ENCODE measurements at regions not wholly inside any gene's neighbourhood (a gene's known extent, or its start where the extent isn't known, plus 50 kb on each side); places are given as distances from the start of the nearest gene placed in this dataset.

- H3K27ac ChIP-seq (ENCODE audit: low read depth in 2 of 2, low read length in 1 of 2): no peak overlapping the region
- no peaks in the 10 kb centered on the region for H3K36me3 ChIP-seq (replicated peaks in 1 of 2; ENCODE audit: control insufficient read depth in 1 of 2, insufficient read depth in 2 of 2, low read length in 1 of 2)
- peaks cover 3% of the 10 kb centered on the region for H3F3A ChIP-seq (replicated peaks; ENCODE audit: insufficient read depth)
- TF ChIP-seq FOSL2 (IDR thresholded peaks at IDR 0.05; ENCODE audit: borderline replicate concordance, low read depth) (no peak), FOXJ3 (CRISPR knock-in tag; IDR thresholded peaks at IDR 0.05) (no peak), TEAD4 (IDR thresholded peaks at IDR 0.05; ENCODE audit: borderline replicate concordance, insufficient read depth) (no peak), ELF1 (IDR thresholded peaks at IDR 0.05) (no peak), EZH2phosphoT487 (IDR thresholded peaks at IDR 0.05; ENCODE audit: borderline replicate concordance, low read depth) (no peak), JUND (IDR thresholded peaks at IDR 0.05) (no peak), MXI1 (IDR thresholded peaks at IDR 0.05; ENCODE audit: low read depth, low read length) (no peak), USF1 (IDR thresholded peaks at IDR 0.05; ENCODE audit: borderline replicate concordance, low read depth) (no peak), NRF1 (IDR thresholded peaks at IDR 0.05; ENCODE audit: low read depth, low read length) (no peak), NFIC (IDR thresholded peaks at IDR 0.05; ENCODE audit: borderline replicate concordance) (no peak), POLR2AphosphoS5 (IDR thresholded peaks at IDR 0.05; ENCODE audit: low read depth, low read length) (no peak), TCF12 (IDR thresholded peaks at IDR 0.05) (no peak), RCOR1 (IDR thresholded peaks at IDR 0.05; ENCODE audit: low read length) (no peak), EP300 (IDR thresholded peaks at IDR 0.05; ENCODE audit: borderline replicate concordance in 1 of 2, low read depth in 1 of 2, low read length in 1 of 2) (no peak), CHD2 (IDR thresholded peaks at IDR 0.05; ENCODE audit: low read length, partially characterized antibody) (no peak), SIN3A (IDR thresholded peaks at IDR 0.05; ENCODE audit: borderline replicate concordance, low read depth, low read length) (no peak), USF2 (IDR thresholded peaks at IDR 0.05; ENCODE audit: borderline replicate concordance, low read depth, low read length) (no peak), RXRA (IDR thresholded peaks at IDR 0.05; ENCODE audit: borderline replicate concordance, low read depth) (no peak), PBX3 (IDR thresholded peaks at IDR 0.05) (no peak)
- H3K79me2 ChIP-seq (ENCODE audit: insufficient read depth): no peaks in the 10 kb centered on the region
- WGBS (ENCODE audit: low lambda C conversion rate): 41% methylated on average over 20 of the region's 20 CpGs
- no peak overlapping the region for H2AFZ ChIP-seq (ENCODE audit: low read depth)
- no peak for DNase-seq
- peaks cover 21% of the 10 kb centered on the region for H3K27me3 ChIP-seq (ENCODE audit: insufficient read depth)
- POLR2A ChIA-PET: no interaction called here
- H3K4me2 ChIP-seq: no peak overlapping the region
- H3K4me3 ChIP-seq (ENCODE audit: low read depth in 2 of 2, low read length in 1 of 2): no peak overlapping the region
- CTCF ChIA-PET: no interaction called here
- no peak overlapping the region for H3K9ac ChIP-seq
- no peaks in the 10 kb centered on the region for H3K9me2 ChIP-seq
- H3K4me1 ChIP-seq (ENCODE audit: control insufficient read depth in 1 of 2, insufficient read depth in 2 of 2, low read depth in 1 of 2, low read length in 1 of 2): no peaks in the 10 kb centered on the region
- H4K20me1 ChIP-seq (ENCODE audit: insufficient read depth): no peaks in the 10 kb centered on the region
- H3K9me3 ChIP-seq: no peaks in the 10 kb centered on the region
Observed at GRCh38 chrX:458631-459061, 71.9 kb upstream of the PPP2R3B start.
